Activated T-cell treated with anti-CD3 and anti-CD28 coated beads for 4 hours (primary cell): ENCODE measurements at regions not wholly inside any gene's neighbourhood (a gene's known extent, or its start where the extent isn't known, plus 50 kb on each side); places are given as distances from the start of the nearest gene placed in this dataset.
A peak's percentile ranks its signal among the peaks of the same experiment; 100 is the strongest.
"Not testable (repeated sequence)": the region's sequence is repeated elsewhere in the genome, so short reads cannot be mapped to it uniquely, and the experiment has no call there.

Experiments
- DNase-seq: peaks from one replicate; pipeline ENCODE4 v3.0.0-alpha.2; 2020

- peak; percentile 35 for DNase-seq
Measured at GRCh38 chr16:33009468-33009867, 184.6 kb upstream of the TP53TG3C start.

- not testable (repeated sequence) for DNase-seq
Measured at GRCh38 chr16:33027121-33027520, 166.9 kb upstream of the TP53TG3C start.

- DNase-seq, result not testable (repeated sequence)
Measured at GRCh38 chr16:33027941-33028340, 166.1 kb upstream of the TP53TG3C start.

GRCh38 chr16:33028707-33029390, 165.2 kb upstream of the TP53TG3C start:
- DNase-seq, result not testable (repeated sequence)

- DNase-seq, result not testable (repeated sequence)
Measured at GRCh38 chr16:33048849-33049248, 145.2 kb upstream of the TP53TG3C start.

GRCh38 chr16:33059206-33059605, 134.8 kb upstream of the TP53TG3C start:
- DNase-seq, result no peak

- DNase-seq, result not testable (repeated sequence)
Measured at GRCh38 chr16:33059654-33060421, 134.2 kb upstream of the TP53TG3C start.

- not testable (repeated sequence) for DNase-seq
Measured at GRCh38 chr16:33062763-33063162, 131.3 kb upstream of the TP53TG3C start.

- not testable (repeated sequence) for DNase-seq
Measured at GRCh38 chr16:33063365-33064170, 130.5 kb upstream of the TP53TG3C start.

GRCh38 chr16:33064454-33065073, 129.5 kb upstream of the TP53TG3C start:
- DNase-seq, result not testable (repeated sequence)
